Coronary artery (tissue), 2 donors: ENCODE measurements at regions not wholly inside any gene's neighbourhood (a gene's known extent, or its start where the extent isn't known, plus 50 kb on each side); places are given as distances from the start of the nearest gene placed in this dataset.

Experiments
- DNase-seq: peaks from one replicate; pipeline ENCODE4 v3.0.0-alpha.2; 2017; ENCODE audit warnings: low spot score
- H3K27ac ChIP-seq, 2 donors: fragments of 200-600 bp; sonication (generic); one replicate each; pipeline ENCODE4 v1.5.1; 2016 to 2019
- H3K4me3 ChIP-seq: fragments of 200-600 bp; sonication (generic); 2 replicates; pipeline ENCODE4 v1.5.1; 2016; ENCODE audit warnings: mild to moderate bottlenecking, moderate library complexity
- TF ChIP-seq, protein P1 (sequence below): fragments of 200-600 bp; sonication (generic); IDR thresholded peaks from one replicate; pipeline ENCODE4 v1.5.1; 2019; ENCODE audit warnings: antibody characterized with exemption

- H3K4me3 ChIP-seq: no peak overlapping the region
- TF ChIP-seq, protein P1, sequence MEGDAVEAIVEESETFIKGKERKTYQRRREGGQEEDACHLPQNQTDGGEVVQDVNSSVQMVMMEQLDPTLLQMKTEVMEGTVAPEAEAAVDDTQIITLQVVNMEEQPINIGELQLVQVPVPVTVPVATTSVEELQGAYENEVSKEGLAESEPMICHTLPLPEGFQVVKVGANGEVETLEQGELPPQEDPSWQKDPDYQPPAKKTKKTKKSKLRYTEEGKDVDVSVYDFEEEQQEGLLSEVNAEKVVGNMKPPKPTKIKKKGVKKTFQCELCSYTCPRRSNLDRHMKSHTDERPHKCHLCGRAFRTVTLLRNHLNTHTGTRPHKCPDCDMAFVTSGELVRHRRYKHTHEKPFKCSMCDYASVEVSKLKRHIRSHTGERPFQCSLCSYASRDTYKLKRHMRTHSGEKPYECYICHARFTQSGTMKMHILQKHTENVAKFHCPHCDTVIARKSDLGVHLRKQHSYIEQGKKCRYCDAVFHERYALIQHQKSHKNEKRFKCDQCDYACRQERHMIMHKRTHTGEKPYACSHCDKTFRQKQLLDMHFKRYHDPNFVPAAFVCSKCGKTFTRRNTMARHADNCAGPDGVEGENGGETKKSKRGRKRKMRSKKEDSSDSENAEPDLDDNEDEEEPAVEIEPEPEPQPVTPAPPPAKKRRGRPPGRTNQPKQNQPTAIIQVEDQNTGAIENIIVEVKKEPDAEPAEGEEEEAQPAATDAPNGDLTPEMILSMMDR: no peak
- peak; percentile 86 for DNase-seq
- peak overlapping the region; percentile 47 to 76 for H3K27ac ChIP-seq
These were observed 462.1 kb upstream of the ID2 start for GRCh38 chr2:8219631-8220355.

GRCh38 chr2:8222979-8223694, 458.7 kb upstream of the ID2 start:
- no peak overlapping the region for H3K4me3 ChIP-seq
- H3K27ac ChIP-seq: no peak overlapping the region
- TF ChIP-seq, protein P1: no peak
- no peak for DNase-seq

- DNase-seq: no peak
- no peak overlapping the region for H3K4me3 ChIP-seq
- H3K27ac ChIP-seq: no peak overlapping the region
- TF ChIP-seq, protein P1: no peak
These were observed 458.0 kb upstream of the ID2 start for GRCh38 chr2:8223695-8224346.

DNA sequence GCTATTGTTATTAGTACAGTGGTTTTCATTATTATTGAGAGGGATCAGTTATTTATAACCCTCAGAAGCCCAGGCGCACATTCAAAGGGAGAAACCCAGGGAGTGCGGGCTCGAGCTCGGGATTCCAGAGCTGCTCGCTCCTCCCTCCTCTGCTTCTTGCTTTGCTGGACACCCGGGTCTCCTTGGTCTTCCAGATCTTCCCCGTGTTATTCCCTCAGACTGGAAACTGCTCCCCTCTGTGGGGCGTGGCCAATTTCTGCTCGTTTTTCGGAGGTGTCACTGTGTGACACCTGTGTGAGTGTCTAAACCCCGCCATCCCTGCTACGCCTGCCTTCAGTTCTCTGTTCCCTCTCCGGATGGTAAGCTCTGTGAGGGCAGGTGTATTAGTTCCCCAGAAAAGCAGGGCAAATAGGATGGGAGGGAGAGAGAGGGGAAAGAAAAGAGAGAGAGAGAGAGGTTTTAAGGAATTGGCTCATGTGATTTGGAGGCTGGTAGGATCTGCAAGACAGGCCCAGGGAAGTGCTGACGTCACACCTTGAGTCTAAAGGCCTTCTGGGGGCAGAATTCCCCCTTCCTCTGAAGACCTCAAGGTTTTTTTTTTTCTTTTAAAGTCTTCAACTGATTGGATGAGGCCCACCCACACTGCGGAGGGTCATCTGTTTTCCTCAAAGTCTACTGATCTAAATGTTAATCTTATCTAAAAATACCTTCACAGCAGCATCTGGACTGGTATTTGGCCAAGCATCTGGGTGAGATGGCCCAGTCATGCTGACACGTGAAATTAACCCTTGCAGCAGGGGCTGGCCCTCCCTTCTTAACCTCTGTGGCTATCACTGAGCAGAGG, 457.3 kb upstream of the ID2 start:
- TF ChIP-seq, protein P1: no peak
- H3K27ac ChIP-seq: no peak overlapping the region
- DNase-seq: no peak
- no peak overlapping the region for H3K4me3 ChIP-seq

- DNase-seq: no peak
- no peak overlapping the region for H3K4me3 ChIP-seq
- H3K27ac ChIP-seq: no peak overlapping the region
- TF ChIP-seq, protein P1: no peak
These were observed 456.6 kb upstream of the ID2 start for GRCh38 chr2:8225266-8225665.

DNA sequence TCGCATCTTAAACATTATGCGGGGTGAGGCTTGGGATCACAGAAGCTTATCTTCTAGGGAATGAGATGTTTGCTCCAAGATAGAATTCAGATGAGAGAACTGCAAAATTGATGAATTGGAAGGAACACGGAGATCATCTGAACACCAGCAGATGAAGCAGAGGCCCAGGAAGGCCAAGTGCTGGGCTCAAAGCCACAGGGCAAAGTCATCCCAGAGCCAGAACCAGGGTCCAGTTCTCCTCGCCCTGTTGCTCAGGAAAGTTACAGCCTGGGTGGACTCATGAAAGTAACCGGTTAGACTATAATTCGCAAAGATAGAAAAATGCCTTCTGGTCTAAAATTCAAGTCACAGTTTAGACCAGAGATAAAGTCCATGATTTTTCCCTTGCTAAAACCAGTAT, 456.1 kb upstream of the ID2 start:
- DNase-seq: no peak
- no peak overlapping the region for H3K4me3 ChIP-seq
- no peak overlapping the region for H3K27ac ChIP-seq
- TF ChIP-seq, protein P1: no peak
